Central memory CD8-positive, alpha-beta T cell (primary cell): ENCODE measurements at regions not wholly inside any gene's neighbourhood (a gene's known extent, or its start where the extent isn't known, plus 50 kb on each side); places are given as distances from the start of the nearest gene placed in this dataset.

Experiments used
- ATAC-seq: fragments of 150-1000 bp; cut with Tn5 transposase; replicated peaks from 2 replicates; pipeline ENCODE4 v1.10.0; 2022; ENCODE audit warnings: mild to moderate bottlenecking, moderate FRiP score, moderate number of reproducible peaks; ENCODE audit not compliant: poor library complexity, severe bottlenecking; ENCODE audit errors: extremely low read depth
- DNase-seq, 2 donors: peaks; one replicate each; pipeline ENCODE4 v3.0.0; 2021; ENCODE audit warnings: low spot score in 2 of 2
- H3K27ac Mint-ChIP-seq: one replicate; pipeline ENCODE4 v1.8.0; 2022; ENCODE audit warnings: low read depth, mild to moderate bottlenecking, moderate library complexity, mixed read lengths
- H3K27me3 Mint-ChIP-seq: one replicate; pipeline ENCODE4 v1.8.0; 2022; ENCODE audit warnings: mixed read lengths
- H3K36me3 Mint-ChIP-seq: one replicate; pipeline ENCODE4 v1.8.0; 2022; ENCODE audit warnings: mild to moderate bottlenecking, moderate library complexity, mixed read lengths; ENCODE audit not compliant: insufficient read depth
- H3K4me1 Mint-ChIP-seq: one replicate; pipeline ENCODE4 v1.8.0; 2022; ENCODE audit warnings: mixed read lengths
- H3K4me3 Mint-ChIP-seq: one replicate; pipeline ENCODE4 v1.8.0; 2022; ENCODE audit warnings: mild to moderate bottlenecking, moderate library complexity, mixed read lengths
- H3K9me3 Mint-ChIP-seq: one replicate; pipeline ENCODE4 v1.8.0; 2022; ENCODE audit warnings: mixed read lengths

- ATAC-seq (no peak), DNase-seq (no peak)
- Mint-ChIP-seq H3K27me3 (peaks cover 10% of the 10 kb centered on the region), H3K27ac (no peak overlapping the region), H3K4me1 (no peaks in the 10 kb centered on the region), H3K9me3 (no peaks in the 10 kb centered on the region), H3K36me3 (no peaks in the 10 kb centered on the region), H3K4me3 (no peak overlapping the region)
Observed at GRCh38 chr1:209446356-209446755, 137.2 kb upstream of the CAMK1G start.

GRCh38 chr1:209454340-209454994 is 129.0 kb upstream of the CAMK1G start:
- H3K27me3 Mint-ChIP-seq: peaks cover 71% of the 10 kb centered on the region
- no peak for ATAC-seq
- no peak overlapping the region for H3K27ac Mint-ChIP-seq
- no peak overlapping the region for H3K4me3 Mint-ChIP-seq
- H3K4me1 Mint-ChIP-seq: no peaks in the 10 kb centered on the region
- no peaks in the 10 kb centered on the region for H3K9me3 Mint-ChIP-seq
- H3K36me3 Mint-ChIP-seq: no peaks in the 10 kb centered on the region
- DNase-seq: no peak

GRCh38 chr1:209455145-209455544 is 128.4 kb upstream of the CAMK1G start:
- DNase-seq (no peak), ATAC-seq (no peak)
- Mint-ChIP-seq H3K4me1 (no peaks in the 10 kb centered on the region), H3K9me3 (no peaks in the 10 kb centered on the region), H3K4me3 (no peak overlapping the region), H3K36me3 (no peaks in the 10 kb centered on the region), H3K27me3 (peaks cover 65% of the 10 kb centered on the region), H3K27ac (no peak overlapping the region)

GRCh38 chr1:209455661-209456358 is 127.7 kb upstream of the CAMK1G start:
- Mint-ChIP-seq H3K4me1 (no peaks in the 10 kb centered on the region), H3K4me3 (no peak overlapping the region), H3K27me3 (peaks cover 65% of the 10 kb centered on the region), H3K27ac (no peak overlapping the region), H3K9me3 (no peaks in the 10 kb centered on the region), H3K36me3 (no peaks in the 10 kb centered on the region)
- ATAC-seq: no peak
- DNase-seq: no peak

- peaks cover 62% of the 10 kb centered on the region for H3K27me3 Mint-ChIP-seq
- H3K27ac Mint-ChIP-seq: no peak overlapping the region
- H3K4me1 Mint-ChIP-seq: no peaks in the 10 kb centered on the region
- H3K36me3 Mint-ChIP-seq: no peaks in the 10 kb centered on the region
- ATAC-seq (no peak), DNase-seq (no peak)
- no peaks in the 10 kb centered on the region for H3K9me3 Mint-ChIP-seq
- H3K4me3 Mint-ChIP-seq: no peak overlapping the region
Observed at GRCh38 chr1:209456878-209457277, 126.6 kb upstream of the CAMK1G start.

GRCh38 chr1:209457401-209458125 is 126.0 kb upstream of the CAMK1G start:
- no peaks in the 10 kb centered on the region for H3K36me3 Mint-ChIP-seq

GRCh38 chr1:209458921-209459320 is 124.6 kb upstream of the CAMK1G start:
- Mint-ChIP-seq H3K36me3 (no peaks in the 10 kb centered on the region), H3K4me3 (no peak overlapping the region), H3K27me3 (peaks cover 47% of the 10 kb centered on the region), H3K4me1 (no peaks in the 10 kb centered on the region), H3K27ac (no peak overlapping the region), H3K9me3 (no peaks in the 10 kb centered on the region)
- ATAC-seq: no peak
- DNase-seq: no peak

More at GRCh38 chr1:209457401-209458125, 126.0 kb upstream of the CAMK1G start:
- Mint-ChIP-seq H3K9me3 (no peaks in the 10 kb centered on the region), H3K4me1 (no peaks in the 10 kb centered on the region), H3K4me3 (no peak overlapping the region), H3K27ac (no peak overlapping the region), H3K27me3 (peaks cover 61% of the 10 kb centered on the region)
- DNase-seq: no peak
- no peak for ATAC-seq

- Mint-ChIP-seq H3K27me3 (peaks cover 49% of the 10 kb centered on the region), H3K27ac (no peak overlapping the region), H3K4me3 (no peak overlapping the region), H3K36me3 (no peaks in the 10 kb centered on the region), H3K9me3 (no peaks in the 10 kb centered on the region), H3K4me1 (no peaks in the 10 kb centered on the region)
- no peak for DNase-seq
- no peak for ATAC-seq
Observed at GRCh38 chr1:209461168-209461567, 122.3 kb upstream of the CAMK1G start.

- H3K4me1 Mint-ChIP-seq: no peaks in the 10 kb centered on the region
- H3K27me3 Mint-ChIP-seq: peaks cover 45% of the 10 kb centered on the region
- DNase-seq (no peak), ATAC-seq (no peak)
- H3K36me3 Mint-ChIP-seq: no peaks in the 10 kb centered on the region
- no peaks in the 10 kb centered on the region for H3K9me3 Mint-ChIP-seq
- no peak overlapping the region for H3K27ac Mint-ChIP-seq
- no peak overlapping the region for H3K4me3 Mint-ChIP-seq
Observed at GRCh38 chr1:209462433-209462832, 121.1 kb upstream of the CAMK1G start.

- DNase-seq (no peak), ATAC-seq (no peak)
- H3K4me1 Mint-ChIP-seq: no peaks in the 10 kb centered on the region
- no peak overlapping the region for H3K27ac Mint-ChIP-seq
- H3K27me3 Mint-ChIP-seq: peaks cover 35% of the 10 kb centered on the region
- H3K36me3 Mint-ChIP-seq: no peaks in the 10 kb centered on the region
- no peak overlapping the region for H3K4me3 Mint-ChIP-seq
- no peaks in the 10 kb centered on the region for H3K9me3 Mint-ChIP-seq
Observed at GRCh38 chr1:209463441-209463840, 120.1 kb upstream of the CAMK1G start.

- no peak for DNase-seq
- Mint-ChIP-seq H3K4me3 (no peak overlapping the region), H3K27ac (no peak overlapping the region), H3K36me3 (no peaks in the 10 kb centered on the region), H3K9me3 (peaks cover 5% of the 10 kb centered on the region), H3K4me1 (no peaks in the 10 kb centered on the region), H3K27me3 (peaks cover 22% of the 10 kb centered on the region)
- ATAC-seq: no peak
Observed at GRCh38 chr1:209473025-209473424, 110.5 kb upstream of the CAMK1G start.

- Mint-ChIP-seq H3K36me3 (no peaks in the 10 kb centered on the region), H3K27me3 (peaks cover 21% of the 10 kb centered on the region), H3K4me3 (no peak overlapping the region), H3K4me1 (no peaks in the 10 kb centered on the region), H3K27ac (no peak overlapping the region), H3K9me3 (no peaks in the 10 kb centered on the region)
- DNase-seq: no peak
- no peak for ATAC-seq
Observed at GRCh38 chr1:209480345-209480744, 103.2 kb upstream of the CAMK1G start.

GRCh38 chr1:209483691-209484090 is 99.8 kb upstream of the CAMK1G start:
- Mint-ChIP-seq H3K27me3 (peaks cover 20% of the 10 kb centered on the region), H3K36me3 (no peaks in the 10 kb centered on the region), H3K27ac (no peak overlapping the region), H3K4me1 (no peaks in the 10 kb centered on the region), H3K9me3 (no peaks in the 10 kb centered on the region), H3K4me3 (no peak overlapping the region)
- DNase-seq (no peak), ATAC-seq (no peak)
